WTC11 (cell line): ENCODE measurements at regions not wholly inside any gene's neighbourhood (a gene's known extent, or its start where the extent isn't known, plus 50 kb on each side); places are given as distances from the start of the nearest gene placed in this dataset.

Source experiments
- CREM ChIP-seq: sonication (generic); formaldehyde crosslinking; IDR thresholded peaks from 2 replicates; pipeline ENCODE4 v1.8.1; 2022; ENCODE audit warnings: mild to moderate bottlenecking, missing genetic modification reagents, moderate library complexity
- CTCF ChIP-seq: fragments of 200-600 bp; IDR thresholded peaks from 2 replicates; pipeline ENCODE4 v1.8.0; 2022; ENCODE audit warnings: antibody characterized with exemption
- FOXJ3 ChIP-seq: sonication (generic); formaldehyde crosslinking; IDR thresholded peaks from 2 replicates; pipeline ENCODE4 v1.9.0; 2021; ENCODE audit warnings: missing genetic modification reagents, mild to moderate bottlenecking, borderline replicate concordance
- MAX ChIP-seq: sonication (generic); formaldehyde crosslinking; IDR thresholded peaks from 2 replicates; pipeline ENCODE4 v1.8.0; 2022; ENCODE audit warnings: mild to moderate bottlenecking, missing genetic modification reagents
- MXD4 ChIP-seq: fragments of 250-450 bp; sonication (Bioruptor Pico); IDR thresholded peaks from 2 replicates; pipeline ENCODE4 v1.8.0; 2021; ENCODE audit warnings: mild to moderate bottlenecking, moderate library complexity, borderline replicate concordance
- NFE2L1 ChIP-seq: sonication (generic); formaldehyde crosslinking; IDR thresholded peaks from 2 replicates; pipeline ENCODE4 v1.8.1; 2023; ENCODE audit warnings: missing genetic modification reagents
- NFYB ChIP-seq: sonication (generic); formaldehyde crosslinking; conservative IDR thresholded peaks from 2 replicates; pipeline ENCODE4 v1.8.0; 2022; ENCODE audit warnings: low read depth, missing genetic modification reagents
- PRDM15 ChIP-seq: sonication (generic); formaldehyde crosslinking; IDR thresholded peaks from 2 replicates; pipeline ENCODE4 v1.8.0; 2022; ENCODE audit warnings: missing genetic modification reagents
- STAT6 ChIP-seq: sonication (generic); formaldehyde crosslinking; conservative IDR thresholded peaks from 2 replicates; pipeline ENCODE4 v1.8.1; 2023; ENCODE audit warnings: mild to moderate bottlenecking, low read depth, missing genetic modification reagents, moderate library complexity
- TCF7 ChIP-seq: sonication (generic); formaldehyde crosslinking; IDR thresholded peaks from 2 replicates; pipeline ENCODE4 v1.8.0; 2022; ENCODE audit warnings: mild to moderate bottlenecking, low read depth, missing genetic modification reagents, moderate library complexity
- ZNF138 ChIP-seq: sonication (generic); formaldehyde crosslinking; conservative IDR thresholded peaks from 2 replicates; pipeline ENCODE4 v1.8.1; 2022; ENCODE audit warnings: mild to moderate bottlenecking, moderate library complexity, missing genetic modification reagents
- ZNF263 ChIP-seq: sonication (generic); formaldehyde crosslinking; IDR thresholded peaks from 2 replicates; pipeline ENCODE4 v1.8.1; 2022; ENCODE audit warnings: low read depth, mild to moderate bottlenecking, moderate library complexity, missing genetic modification reagents
- TF ChIP-seq, protein P1 (sequence below): sonication (generic); formaldehyde crosslinking; IDR thresholded peaks from 2 replicates; pipeline ENCODE4 v1.8.1; 2022; ENCODE audit warnings: missing genetic modification reagents, borderline replicate concordance

DNA sequence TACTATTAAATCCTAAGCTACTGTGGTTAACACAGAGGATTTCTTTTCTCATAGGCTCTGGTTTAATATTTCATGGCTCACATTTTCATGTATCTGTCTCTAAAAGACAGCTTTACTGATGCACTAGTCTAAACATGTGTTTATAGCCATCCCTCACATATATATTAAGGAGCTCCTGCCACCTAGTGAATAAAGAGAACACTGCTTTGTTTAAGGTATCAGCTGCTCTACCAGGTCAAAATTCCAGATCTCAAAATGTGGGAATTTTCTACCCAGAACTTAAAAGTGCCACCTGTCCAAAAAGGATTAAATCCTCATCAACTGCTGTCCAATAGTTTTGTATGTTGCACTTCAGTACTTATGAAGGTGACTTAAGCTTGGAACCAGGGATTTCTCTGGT is 188.5 kb upstream of the TEX13C start:
- TF ChIP-seq CTCF = no peak
- no peak for TF ChIP-seq ZNF263 (CRISPR knock-in tag)
- no peak for TF ChIP-seq MAX (CRISPR knock-in tag)
- no peak for TF ChIP-seq NFE2L1 (CRISPR knock-in tag)
- TF ChIP-seq MXD4 = no peak
- no peak for TF ChIP-seq CREM
- TF ChIP-seq NFYB (CRISPR knock-in tag) = no peak
- TF ChIP-seq, protein P1, sequence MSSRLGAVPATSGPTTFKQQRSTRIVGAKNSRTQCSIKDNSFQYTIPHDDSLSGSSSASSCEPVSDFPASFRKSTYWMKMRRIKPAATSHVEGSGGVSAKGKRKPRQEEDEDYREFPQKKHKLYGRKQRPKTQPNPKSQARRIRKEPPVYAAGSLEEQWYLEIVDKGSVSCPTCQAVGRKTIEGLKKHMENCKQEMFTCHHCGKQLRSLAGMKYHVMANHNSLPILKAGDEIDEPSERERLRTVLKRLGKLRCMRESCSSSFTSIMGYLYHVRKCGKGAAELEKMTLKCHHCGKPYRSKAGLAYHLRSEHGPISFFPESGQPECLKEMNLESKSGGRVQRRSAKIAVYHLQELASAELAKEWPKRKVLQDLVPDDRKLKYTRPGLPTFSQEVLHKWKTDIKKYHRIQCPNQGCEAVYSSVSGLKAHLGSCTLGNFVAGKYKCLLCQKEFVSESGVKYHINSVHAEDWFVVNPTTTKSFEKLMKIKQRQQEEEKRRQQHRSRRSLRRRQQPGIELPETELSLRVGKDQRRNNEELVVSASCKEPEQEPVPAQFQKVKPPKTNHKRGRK (CRISPR knock-in tag) = no peak
- TF ChIP-seq TCF7 (CRISPR knock-in tag) = no peak
- no peak for TF ChIP-seq ZNF138 (CRISPR knock-in tag)
- TF ChIP-seq PRDM15 (CRISPR knock-in tag) = no peak
- no peak for TF ChIP-seq FOXJ3 (CRISPR knock-in tag)
- no peak for TF ChIP-seq STAT6 (CRISPR knock-in tag)
